Endothelial cell of umbilical vein (primary cell): ENCODE measurements at regions not wholly inside any gene's neighbourhood (a gene's known extent, or its start where the extent isn't known, plus 50 kb on each side); places are given as distances from the start of the nearest gene placed in this dataset.

Source experiments
- BruUV-seq: library from RNA; stranded (reverse); fragments of 400-500 nt; replicated peaks from 2 replicates; lab custom pipeline; 2021; lab: Mats Ljungman, UMichigan
- CTCF ChIA-PET: fragments of 300-600, 350-600 bp; sonication (Branson Sonifier 250); formaldehyde crosslinking; loops from one replicate; lab custom pipeline; 2021; ENCODE audit warnings: antibody characterized with exemption, inconsistent platforms; lab: Charles Lee
- POLR2A ChIA-PET: fragments of 300-600, 350-600 bp; sonication (Branson Sonifier 250); formaldehyde crosslinking; loops from one replicate; lab custom pipeline; 2021; ENCODE audit warnings: antibody characterized with exemption, inconsistent platforms; lab: Charles Lee
- DNase-seq: peaks from one replicate; pipeline ENCODE4 v3.0.0-alpha.2; 2011; ENCODE audit warnings: low read depth, low spot score
- FAIRE-seq: peaks from 2 replicates; lab custom pipeline; 2011; peaks lifted over from hg19 to GRCh38; lab: Jason Lieb, UNC
- H2AFZ ChIP-seq: 2 replicates; pipeline ENCODE4 v1.6.0; 2012; ENCODE audit warnings: low read depth, low read length, control low read depth, inconsistent platforms
- H3K27ac ChIP-seq: 2 replicates; pipeline ENCODE4 v1.5.1; 2011; ENCODE audit warnings: low read depth, mild to moderate bottlenecking, control low read depth, low read length, moderate library complexity; ENCODE audit not compliant: insufficient read depth
- H3K27me3 ChIP-seq, 2 experiments: 2 replicates each; pipeline versions ENCODE4 v1.6.0 to v1.6.1; 2011; ENCODE audit warnings: low read length in 2 of 2, mixed read lengths in 1 of 2; ENCODE audit not compliant: control insufficient read depth in 2 of 2, insufficient read depth in 2 of 2
- H3K36me3 ChIP-seq, 2 experiments: 2 replicates in 1 of 2; 3 replicates in 1 of 2; pipeline ENCODE4 v1.5.1; 2011; ENCODE audit warnings: low read length in 2 of 2, mild to moderate bottlenecking in 1 of 2, moderate library complexity in 1 of 2; ENCODE audit not compliant: control insufficient read depth in 2 of 2, insufficient read depth in 2 of 2; ENCODE audit errors: extremely low read depth in 1 of 2
- H3K4me1 ChIP-seq: 3 replicates; pipeline ENCODE4 v1.5.1; 2011; ENCODE audit warnings: mild to moderate bottlenecking, low read length; ENCODE audit not compliant: control insufficient read depth, insufficient read depth; ENCODE audit errors: extremely low read depth
- H3K4me2 ChIP-seq: 2 replicates; pipeline ENCODE4 v1.6.1; 2011; ENCODE audit warnings: low read length, control low read depth, mixed read lengths; ENCODE audit not compliant: insufficient read depth
- H3K4me3 ChIP-seq, 3 experiments: fragments of 200-600 bp in 1 of 3; sonication (generic), shearing (Covaris generic) in 1 of 3; replicated peaks in 1 of 3; 2 replicates each; pipeline ENCODE4 v1.5.1; 2011 to 2016; ENCODE audit warnings: control low read depth in 3 of 3, low read length in 3 of 3, mild to moderate bottlenecking in 2 of 3, inconsistent platforms in 1 of 3, low read depth in 1 of 3, moderate library complexity in 1 of 3; ENCODE audit not compliant: insufficient read depth in 1 of 3
- H3K79me2 ChIP-seq: 2 replicates; pipeline ENCODE4 v1.6.0; 2012; ENCODE audit warnings: low read length, inconsistent platforms; ENCODE audit not compliant: control insufficient read depth, insufficient read depth
- H3K9ac ChIP-seq: replicated peaks from 2 replicates; pipeline ENCODE3; 2011; ENCODE audit warnings: low read length, control low read depth; ENCODE audit not compliant: insufficient read depth; ENCODE audit errors: extremely low read depth
- H3K9me1 ChIP-seq: replicated peaks from 3 replicates; pipeline ENCODE4 v1.6.0; 2011; ENCODE audit warnings: mild to moderate bottlenecking, low read length; ENCODE audit not compliant: control insufficient read depth, insufficient read depth; ENCODE audit errors: extremely low read depth
- H3K9me3 ChIP-seq: replicated peaks from 2 replicates; pipeline ENCODE4 v1.5.1; 2012; ENCODE audit warnings: low read length, inconsistent platforms; ENCODE audit not compliant: control insufficient read depth, insufficient read depth
- H4K20me1 ChIP-seq: replicated peaks from 2 replicates; pipeline ENCODE3; 2011; ENCODE audit warnings: mild to moderate bottlenecking, low read length; ENCODE audit not compliant: control insufficient read depth, insufficient read depth; ENCODE audit errors: extremely low read depth
- EZH2 ChIP-seq: IDR thresholded peaks from 2 replicates; pipeline ENCODE4 v1.6.1; 2012; ENCODE audit warnings: borderline replicate concordance, low read depth, mild to moderate bottlenecking, moderate library complexity, low read length, inconsistent platforms; ENCODE audit not compliant: severe bottlenecking
- FOS ChIP-seq: IDR thresholded peaks from 2 replicates; pipeline ENCODE4 v1.6.1; 2011; ENCODE audit warnings: mild to moderate bottlenecking, low read length, moderate library complexity, borderline replicate concordance; ENCODE audit not compliant: insufficient read depth
- GATA2 ChIP-seq: IDR thresholded peaks from 2 replicates; pipeline ENCODE4 v1.7.0; 2011; ENCODE audit warnings: low read depth, mild to moderate bottlenecking, moderate library complexity, mixed read lengths, low read length; ENCODE audit not compliant: insufficient read length, insufficient read depth
- JUN ChIP-seq: IDR thresholded peaks from 2 replicates; pipeline ENCODE4 v1.6.1; 2011; ENCODE audit warnings: borderline replicate concordance, low read depth; ENCODE audit not compliant: insufficient read length, insufficient read depth
- MAX ChIP-seq: IDR thresholded peaks from 2 replicates; pipeline ENCODE4 v1.6.1; 2011; ENCODE audit not compliant: insufficient read depth, insufficient read length
- MYC ChIP-seq: IDR thresholded peaks from one replicate; pipeline ENCODE4 v1.6.1; 2011; ENCODE audit warnings: mild to moderate bottlenecking, low read depth, low read length
- POLR2A ChIP-seq: IDR thresholded peaks from 2 replicates; pipeline ENCODE4 v1.6.1; 2012; ENCODE audit warnings: low read depth, mild to moderate bottlenecking, control low read depth, low read length
- POLR2AphosphoS5 ChIP-seq: IDR thresholded peaks from 2 replicates; pipeline ENCODE4 v1.6.1; 2012; ENCODE audit warnings: low read depth, mild to moderate bottlenecking, control low read depth, low read length, moderate library complexity; ENCODE audit not compliant: insufficient read depth
- dilution Hi-C: fragments of 300-500 bp; cut with MboI; formaldehyde crosslinking; loops from one replicate; pipeline ENCODE4 v1.15.0; 2019; ENCODE audit warnings: low sequenced_read_pairs; ENCODE audit not compliant: extremely low pct_ligation_motif_present
- intact Hi-C: fragments of 100-400 bp; cut with micrococcal nuclease; formaldehyde crosslinking; loops from one replicate; pipeline ENCODE4 v1.10.0; 2022
- TF ChIP-seq, protein P1 (sequence below), 2 donors: IDR thresholded peaks; 1 replicate in 1 of 2; 2 replicates in 1 of 2; pipeline ENCODE4 v1.5.1; 2011; ENCODE audit warnings: low read length in 2 of 2, mild to moderate bottlenecking in 2 of 2, moderate library complexity in 2 of 2, control low read depth in 1 of 2, inconsistent platforms in 1 of 2, low read depth in 1 of 2; ENCODE audit not compliant: insufficient read depth in 1 of 2; ENCODE audit errors: extremely low read depth in 1 of 2

DNA sequence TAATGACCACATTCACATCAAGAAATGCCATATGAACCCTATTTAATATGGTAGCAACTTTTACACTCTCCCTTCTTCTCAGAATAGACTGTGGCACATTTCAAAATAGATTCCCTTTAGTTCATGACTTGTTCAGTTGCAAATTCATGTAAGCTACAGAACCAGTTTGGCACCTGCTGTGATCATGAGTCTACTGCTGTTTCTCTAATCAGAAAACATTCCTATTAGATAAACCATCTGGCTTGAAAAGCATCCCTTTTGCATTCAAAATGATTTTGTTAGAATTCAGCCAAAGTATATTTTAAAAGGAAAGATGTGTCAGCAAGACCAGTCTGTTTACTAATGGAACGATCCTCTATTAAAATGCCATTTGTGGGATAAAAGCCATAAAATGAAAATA lies 304.4 kb downstream of the BCHE start:
- FAIRE-seq: no peak
- H3K4me1 ChIP-seq: no peaks in the 10 kb centered on the region
- H3K27ac ChIP-seq: no peak overlapping the region
- intact Hi-C loops (no loop called here), dilution Hi-C loops (no loop called here)
- H3K36me3 ChIP-seq: no peaks in the 10 kb centered on the region
- H3K4me2 ChIP-seq: no peak overlapping the region
- no peaks in the 10 kb centered on the region for H4K20me1 ChIP-seq
- CTCF ChIA-PET: no interaction called here
- BruUV-seq: no TSS peak
- H3K9me3 ChIP-seq: no peaks in the 10 kb centered on the region
- no peak overlapping the region for H2AFZ ChIP-seq
- TF ChIP-seq POLR2A (no peak), MAX (no peak)
- no peaks in the 10 kb centered on the region for H3K79me2 ChIP-seq
- POLR2A ChIA-PET: no interaction called here
- H3K9ac ChIP-seq: no peak overlapping the region
- H3K4me3 ChIP-seq: no peak overlapping the region
- H3K9me1 ChIP-seq: no peaks in the 10 kb centered on the region
- H3K27me3 ChIP-seq: no peaks in the 10 kb centered on the region
- no peak for DNase-seq

- TF ChIP-seq POLR2AphosphoS5 (no peak), POLR2A (no peak), GATA2 (no peak), FOS (no peak), JUN (no peak), EZH2 (no peak), MYC (no peak), MAX (no peak)
- TF ChIP-seq, protein P1, sequence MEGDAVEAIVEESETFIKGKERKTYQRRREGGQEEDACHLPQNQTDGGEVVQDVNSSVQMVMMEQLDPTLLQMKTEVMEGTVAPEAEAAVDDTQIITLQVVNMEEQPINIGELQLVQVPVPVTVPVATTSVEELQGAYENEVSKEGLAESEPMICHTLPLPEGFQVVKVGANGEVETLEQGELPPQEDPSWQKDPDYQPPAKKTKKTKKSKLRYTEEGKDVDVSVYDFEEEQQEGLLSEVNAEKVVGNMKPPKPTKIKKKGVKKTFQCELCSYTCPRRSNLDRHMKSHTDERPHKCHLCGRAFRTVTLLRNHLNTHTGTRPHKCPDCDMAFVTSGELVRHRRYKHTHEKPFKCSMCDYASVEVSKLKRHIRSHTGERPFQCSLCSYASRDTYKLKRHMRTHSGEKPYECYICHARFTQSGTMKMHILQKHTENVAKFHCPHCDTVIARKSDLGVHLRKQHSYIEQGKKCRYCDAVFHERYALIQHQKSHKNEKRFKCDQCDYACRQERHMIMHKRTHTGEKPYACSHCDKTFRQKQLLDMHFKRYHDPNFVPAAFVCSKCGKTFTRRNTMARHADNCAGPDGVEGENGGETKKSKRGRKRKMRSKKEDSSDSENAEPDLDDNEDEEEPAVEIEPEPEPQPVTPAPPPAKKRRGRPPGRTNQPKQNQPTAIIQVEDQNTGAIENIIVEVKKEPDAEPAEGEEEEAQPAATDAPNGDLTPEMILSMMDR (IDR thresholded peaks at IDR 0.05; ENCODE audit: extremely low read depth in 1 of 2, insufficient read depth in 1 of 2, low read depth in 1 of 2, low read length in 2 of 2): no peak
- H3K79me2 ChIP-seq: no peaks in the 10 kb centered on the region
- no peaks in the 10 kb centered on the region for H3K4me1 ChIP-seq
- no peaks in the 10 kb centered on the region for H3K9me1 ChIP-seq
- intact Hi-C loops (no loop called here), dilution Hi-C loops (no loop called here)
- H3K27ac ChIP-seq: no peak overlapping the region
- no peaks in the 10 kb centered on the region for H3K27me3 ChIP-seq
- H3K4me3 ChIP-seq: no peak overlapping the region
- no peak overlapping the region for H3K4me2 ChIP-seq
- no peak overlapping the region for H3K9ac ChIP-seq
- no peaks in the 10 kb centered on the region for H4K20me1 ChIP-seq
- no peak overlapping the region for H2AFZ ChIP-seq
- CTCF ChIA-PET: no interaction called here
- H3K9me3 ChIP-seq: no peaks in the 10 kb centered on the region
- POLR2A ChIA-PET: no interaction called here
- no peaks in the 10 kb centered on the region for H3K36me3 ChIP-seq
- DNase-seq: no peak
- FAIRE-seq: no peak
- BruUV-seq: no TSS peak
These were observed 307.8 kb downstream of the BCHE start for GRCh38 chr3:165529451-165529850.
